Activated CD4-positive, alpha-beta T cell treated with anti-CD3 and anti-CD28 coated beads, Interleukin-2, amount 10 ng/mL, durations not matched to agents 7 days and 5 days (primary cell): ENCODE measurements at regions not wholly inside any gene's neighbourhood (a gene's known extent, or its start where the extent isn't known, plus 50 kb on each side); places are given as distances from the start of the nearest gene placed in this dataset.

Source experiments
- CTCF ChIA-PET: fragments of 350-600 bp; sonication (Branson Sonifier 250); formaldehyde crosslinking; loops from one replicate; lab custom pipeline; 2021; ENCODE audit warnings: antibody characterized with exemption; lab: Charles Lee
- POLR2A ChIA-PET: fragments of 350-600 bp; sonication (Branson Sonifier 250); formaldehyde crosslinking; loops from one replicate; lab custom pipeline; 2021; ENCODE audit warnings: antibody characterized with exemption; lab: Charles Lee
- DNase-seq: peaks from one replicate; pipeline ENCODE4 v3.0.0-alpha.2; 2020
- H3K27ac Mint-ChIP-seq: one replicate; pipeline ENCODE4 v1.8.0; 2021; ENCODE audit warnings: mild to moderate bottlenecking, moderate library complexity, mixed read lengths
- H3K27me3 Mint-ChIP-seq: one replicate; pipeline ENCODE4 v1.8.0; 2021; ENCODE audit warnings: mixed read lengths
- H3K36me3 Mint-ChIP-seq: one replicate; pipeline ENCODE4 v1.8.0; 2021; ENCODE audit warnings: low read depth, mixed read lengths
- H3K4me1 Mint-ChIP-seq: one replicate; pipeline ENCODE4 v1.8.0; 2021; ENCODE audit warnings: mixed read lengths
- H3K4me3 Mint-ChIP-seq: one replicate; pipeline ENCODE4 v1.8.0; 2021; ENCODE audit warnings: mild to moderate bottlenecking, moderate library complexity, mixed read lengths
- H3K9me3 Mint-ChIP-seq: one replicate; pipeline ENCODE4 v1.8.0; 2021; ENCODE audit warnings: mixed read lengths

DNA sequence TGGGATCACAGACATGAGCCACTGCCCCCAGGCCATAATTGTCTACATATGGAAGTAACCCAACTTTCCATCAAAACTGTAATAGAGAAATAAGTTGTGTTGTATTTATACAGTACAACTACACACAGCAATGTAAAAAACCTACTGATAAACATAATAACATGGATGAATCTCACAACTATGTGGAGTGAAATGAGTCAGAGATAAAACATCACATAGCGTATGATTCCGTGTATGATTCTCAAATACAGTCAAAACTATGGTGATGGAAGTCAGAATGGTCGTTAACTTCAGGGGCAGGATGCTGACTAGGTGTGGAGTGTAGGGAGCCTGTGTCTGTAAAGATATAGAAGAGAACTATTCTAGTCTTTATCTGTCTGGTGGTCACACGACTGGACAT lies 332.7 kb upstream of the SLCO3A1 start:
- DNase-seq, result no peak
- H3K9me3 Mint-ChIP-seq, result peaks cover 2% of the 10 kb centered on the region
- peaks cover 21% of the 10 kb centered on the region for H3K4me1 Mint-ChIP-seq
- H3K27ac Mint-ChIP-seq, result no peak overlapping the region
- ChIA-PET POLR2A (no interaction called here), CTCF (no interaction called here)
- H3K36me3 Mint-ChIP-seq, result no peaks in the 10 kb centered on the region
- H3K27me3 Mint-ChIP-seq, result peaks cover 4% of the 10 kb centered on the region
- no peak overlapping the region for H3K4me3 Mint-ChIP-seq

GRCh38 chr15:91521548-91521947 lies 332.0 kb upstream of the SLCO3A1 start:
- no peak for DNase-seq
- no peaks in the 10 kb centered on the region for H3K36me3 Mint-ChIP-seq
- no peak overlapping the region for H3K27ac Mint-ChIP-seq
- H3K9me3 Mint-ChIP-seq, result peaks cover 2% of the 10 kb centered on the region
- peaks cover 4% of the 10 kb centered on the region for H3K27me3 Mint-ChIP-seq
- ChIA-PET POLR2A (no interaction called here), CTCF (no interaction called here)
- no peak overlapping the region for H3K4me3 Mint-ChIP-seq
- H3K4me1 Mint-ChIP-seq, result peaks cover 21% of the 10 kb centered on the region

DNA sequence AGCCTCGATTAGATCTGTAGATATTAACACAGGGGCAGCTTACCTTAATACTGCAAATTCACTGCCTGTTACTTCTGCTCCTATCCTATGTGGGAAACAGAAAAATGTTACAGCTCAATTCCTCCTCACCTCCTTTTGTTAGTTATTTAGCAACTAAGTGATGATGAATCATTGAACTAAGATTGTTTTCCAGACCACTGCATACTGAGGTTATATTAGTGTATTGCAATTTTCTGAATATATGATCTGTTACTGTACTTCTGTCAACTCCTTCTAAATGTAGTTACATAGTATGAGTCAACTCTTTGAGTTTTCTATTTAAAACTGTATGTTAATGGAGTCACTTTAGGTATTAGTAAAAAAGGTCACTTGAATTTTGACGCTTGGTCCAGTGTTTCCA lies 331.5 kb upstream of the SLCO3A1 start:
- CTCF ChIA-PET, result no interaction called here
- DNase-seq, result no peak
- Mint-ChIP-seq H3K9me3 (peaks cover 2% of the 10 kb centered on the region), H3K27ac (no peak overlapping the region), H3K4me1 (peaks cover 21% of the 10 kb centered on the region), H3K27me3 (peaks cover 7% of the 10 kb centered on the region), H3K4me3 (no peak overlapping the region), H3K36me3 (no peaks in the 10 kb centered on the region)
- POLR2A ChIA-PET, result no interaction called here

DNA sequence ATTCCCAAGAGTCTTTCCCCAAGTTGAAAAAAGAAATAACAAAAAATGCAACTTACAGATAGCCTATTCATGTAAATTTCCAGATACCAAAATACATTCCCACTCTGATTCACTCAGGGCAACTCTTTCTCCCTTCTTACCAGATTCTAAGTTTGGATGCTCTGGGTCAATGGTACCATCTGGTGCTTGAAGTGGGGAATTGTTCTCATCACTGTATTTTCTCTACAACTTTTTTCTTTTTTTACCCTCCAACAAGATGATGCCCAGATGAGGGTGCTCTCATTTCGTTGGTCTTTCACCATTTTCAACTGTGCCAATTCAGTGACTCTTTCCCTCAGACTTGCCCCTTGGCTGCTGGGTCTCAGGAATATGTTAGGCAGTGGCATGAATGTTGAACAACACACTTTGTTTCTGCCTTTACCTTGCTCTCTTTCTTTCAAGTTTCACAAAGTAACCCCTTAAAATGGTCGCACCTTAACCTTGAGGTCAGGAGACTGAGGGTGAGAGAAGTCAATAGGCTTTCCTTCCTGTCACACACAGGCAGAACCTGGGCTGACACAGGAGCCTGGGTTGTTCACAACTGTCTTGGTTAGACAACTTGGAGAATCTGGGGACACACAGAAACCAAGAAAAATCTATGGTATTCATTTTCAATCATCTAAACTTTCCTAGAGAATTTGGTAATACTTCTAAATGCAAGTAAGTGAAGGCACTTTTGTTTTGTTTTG lies 330.7 kb upstream of the SLCO3A1 start:
- ChIA-PET CTCF (no interaction called here), POLR2A (no interaction called here)
- Mint-ChIP-seq H3K27me3 (peaks cover 7% of the 10 kb centered on the region), H3K4me3 (no peak overlapping the region), H3K36me3 (no peaks in the 10 kb centered on the region), H3K4me1 (peaks cover 21% of the 10 kb centered on the region), H3K9me3 (peaks cover 2% of the 10 kb centered on the region), H3K27ac (no peak overlapping the region)
- DNase-seq, result peak; percentile 18

DNA sequence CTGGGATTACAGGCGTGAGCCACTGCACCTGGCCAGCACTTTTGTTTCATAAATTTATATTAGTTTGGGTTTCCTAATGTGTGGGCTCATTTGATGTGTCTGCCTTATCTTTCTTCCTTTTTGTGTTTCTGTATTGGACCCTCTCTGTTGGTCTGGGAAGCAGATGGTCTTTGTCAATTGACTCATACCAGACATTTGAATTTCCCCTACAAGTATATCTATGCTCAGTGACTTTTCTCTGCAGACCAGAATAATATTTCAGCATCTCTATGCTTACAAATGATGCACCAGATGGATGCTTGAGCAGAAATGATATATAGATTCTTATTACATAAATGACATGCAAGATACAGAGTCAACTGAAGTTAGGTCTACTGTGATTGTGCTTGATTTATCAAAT lies 329.9 kb upstream of the SLCO3A1 start:
- CTCF ChIA-PET, result interaction anchor here (0.9 kb wide), 1 partner anchor 12 kb away, joined by 5 read pairs; no protein-coding TSS in a partner anchor
- no peak for DNase-seq
- Mint-ChIP-seq H3K4me3 (no peak overlapping the region), H3K27ac (no peak overlapping the region), H3K36me3 (no peaks in the 10 kb centered on the region), H3K27me3 (peaks cover 8% of the 10 kb centered on the region), H3K9me3 (peaks cover 2% of the 10 kb centered on the region), H3K4me1 (peaks cover 21% of the 10 kb centered on the region)
- POLR2A ChIA-PET, result no interaction called here

- H3K4me1 Mint-ChIP-seq, result peaks cover 28% of the 10 kb centered on the region
- no peak overlapping the region for H3K27ac Mint-ChIP-seq
- POLR2A ChIA-PET, result no interaction called here
- H3K4me3 Mint-ChIP-seq, result no peak overlapping the region
- peaks cover 11% of the 10 kb centered on the region for H3K27me3 Mint-ChIP-seq
- peaks cover 2% of the 10 kb centered on the region for H3K9me3 Mint-ChIP-seq
- CTCF ChIA-PET, result interaction anchor here (0.9 kb wide), 1 partner anchor 11 kb away, joined by 5 read pairs; no protein-coding TSS in a partner anchor
- DNase-seq, result no peak
- H3K36me3 Mint-ChIP-seq, result no peaks in the 10 kb centered on the region
These were observed 329.0 kb upstream of the SLCO3A1 start for GRCh38 chr15:91524534-91524933.

- ChIA-PET POLR2A (no interaction called here), CTCF (no interaction called here)
- Mint-ChIP-seq H3K36me3 (no peaks in the 10 kb centered on the region), H3K27me3 (peaks cover 11% of the 10 kb centered on the region), H3K27ac (no peak overlapping the region), H3K9me3 (peaks cover 2% of the 10 kb centered on the region), H3K4me1 (peaks cover 36% of the 10 kb centered on the region), H3K4me3 (no peak overlapping the region)
- DNase-seq, result no peak
These were observed 327.8 kb upstream of the SLCO3A1 start for GRCh38 chr15:91525751-91526150.

DNA sequence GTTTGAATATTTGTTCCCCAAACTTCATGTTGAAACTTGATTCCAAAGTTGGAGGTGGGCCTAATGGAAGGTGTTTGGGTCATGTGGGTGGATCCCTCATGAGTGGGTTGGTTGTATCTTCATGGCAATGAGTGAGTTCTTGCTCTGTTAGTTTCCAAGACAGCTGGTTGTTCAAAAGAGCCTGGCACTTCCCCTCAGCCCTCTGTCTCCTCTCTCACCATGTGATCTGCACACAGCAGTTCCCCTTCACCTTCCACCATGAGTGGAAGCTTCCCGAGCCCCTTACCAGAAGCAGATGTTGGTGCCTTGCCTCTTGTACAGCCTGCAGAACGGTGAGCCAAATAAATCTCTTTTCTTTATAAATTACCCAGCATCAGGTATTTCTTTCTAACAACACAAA lies 327.1 kb upstream of the SLCO3A1 start:
- Mint-ChIP-seq H3K36me3 (no peaks in the 10 kb centered on the region), H3K9me3 (no peaks in the 10 kb centered on the region), H3K4me1 (peaks cover 36% of the 10 kb centered on the region), H3K27me3 (peaks cover 9% of the 10 kb centered on the region), H3K27ac (no peak overlapping the region), H3K4me3 (no peak overlapping the region)
- no peak for DNase-seq
- CTCF ChIA-PET, result no interaction called here
- POLR2A ChIA-PET, result no interaction called here

DNA sequence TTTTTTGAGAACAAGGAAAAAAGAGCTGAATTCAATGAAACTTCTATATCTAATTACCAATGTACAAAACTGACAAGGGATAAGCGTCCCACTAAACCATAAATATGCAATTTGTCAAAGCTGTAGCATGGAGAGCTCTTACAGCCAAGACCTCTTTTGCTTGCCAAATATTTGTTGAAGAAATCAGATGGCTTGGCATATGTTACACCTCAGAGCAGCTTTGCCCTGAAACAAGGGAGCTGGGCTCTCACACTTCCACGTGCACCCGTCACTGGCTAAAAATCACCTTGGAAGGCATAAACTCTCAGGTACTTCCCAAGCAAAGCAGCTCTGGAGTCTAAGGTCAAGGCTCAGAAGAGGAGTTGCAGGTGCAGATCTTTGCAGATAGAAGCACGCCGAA lies 324.7 kb upstream of the SLCO3A1 start:
- Mint-ChIP-seq H3K27ac (no peak overlapping the region), H3K36me3 (no peaks in the 10 kb centered on the region), H3K4me1 (peaks cover 22% of the 10 kb centered on the region), H3K27me3 (peaks cover 7% of the 10 kb centered on the region), H3K9me3 (no peaks in the 10 kb centered on the region), H3K4me3 (no peak overlapping the region)
- CTCF ChIA-PET, result interaction anchor here (0.6 kb wide), 1 partner anchor 9 kb away, joined by 3 read pairs; no protein-coding TSS in a partner anchor
- POLR2A ChIA-PET, result no interaction called here
- no peak for DNase-seq

DNA sequence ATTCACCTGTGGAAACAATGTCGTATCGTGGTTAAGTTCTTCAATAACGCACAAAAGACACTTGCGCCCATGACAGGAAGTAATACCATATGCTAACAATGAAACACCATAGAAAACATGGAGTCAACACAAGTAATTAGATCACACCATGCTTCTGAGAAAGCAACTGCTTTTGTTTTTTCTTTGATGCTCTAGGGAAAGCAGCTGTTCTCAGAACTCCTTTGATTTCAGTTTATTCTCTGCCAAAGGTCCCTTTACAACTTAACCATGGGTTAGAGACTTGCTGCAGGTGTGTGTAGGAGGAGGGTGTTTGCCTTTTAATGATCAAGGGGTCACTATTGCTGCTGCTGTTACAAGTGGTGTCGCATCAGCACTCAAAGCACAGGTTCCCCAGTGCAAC lies 324.0 kb upstream of the SLCO3A1 start:
- Mint-ChIP-seq H3K4me3 (no peak overlapping the region), H3K27me3 (peaks cover 7% of the 10 kb centered on the region), H3K4me1 (peaks cover 15% of the 10 kb centered on the region), H3K36me3 (no peaks in the 10 kb centered on the region), H3K9me3 (no peaks in the 10 kb centered on the region), H3K27ac (no peak overlapping the region)
- CTCF ChIA-PET, result no interaction called here
- POLR2A ChIA-PET, result no interaction called here
- DNase-seq, result no peak

- Mint-ChIP-seq H3K4me3 (no peak overlapping the region), H3K4me1 (peaks cover 15% of the 10 kb centered on the region), H3K27me3 (peaks cover 10% of the 10 kb centered on the region), H3K36me3 (no peaks in the 10 kb centered on the region), H3K9me3 (peaks cover 3% of the 10 kb centered on the region), H3K27ac (no peak overlapping the region)
- DNase-seq, result no peak
- POLR2A ChIA-PET, result no interaction called here
- CTCF ChIA-PET, result no interaction called here
These were observed 323.2 kb upstream of the SLCO3A1 start for GRCh38 chr15:91530279-91530678.

DNA sequence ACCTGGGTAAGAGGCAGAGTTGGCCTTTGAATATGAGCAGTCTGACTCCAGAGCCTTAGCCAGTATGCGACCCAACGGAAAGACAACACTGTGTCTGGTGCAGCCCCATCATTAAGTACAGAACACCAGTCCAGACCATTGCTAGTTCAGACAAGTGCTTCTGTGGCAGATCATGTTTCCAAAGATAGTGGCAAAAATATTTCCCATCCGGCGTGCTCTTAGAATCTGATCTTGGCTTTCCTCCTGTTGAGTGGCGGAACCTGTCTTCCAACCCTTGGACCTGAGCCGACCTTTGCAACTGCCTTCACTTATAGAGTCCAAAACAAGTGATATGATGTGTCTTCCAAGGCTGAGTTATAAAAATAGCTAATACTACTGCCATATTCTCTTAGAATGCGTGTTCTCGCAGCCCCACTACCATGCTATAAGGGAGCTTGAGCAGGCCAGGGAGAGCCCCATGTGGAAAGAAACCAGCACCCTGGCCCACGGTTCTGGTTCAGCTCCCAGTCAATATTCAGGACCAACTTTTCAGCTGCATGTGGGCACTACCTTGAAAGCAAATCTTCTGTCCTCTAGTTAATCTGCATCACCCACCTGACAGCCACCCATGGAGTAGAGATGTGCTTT lies 322.4 kb upstream of the SLCO3A1 start:
- peaks cover 14% of the 10 kb centered on the region for H3K27me3 Mint-ChIP-seq
- ChIA-PET POLR2A (no interaction called here), CTCF (no interaction called here)
- no peak overlapping the region for H3K4me3 Mint-ChIP-seq
- peaks cover 3% of the 10 kb centered on the region for H3K9me3 Mint-ChIP-seq
- H3K4me1 Mint-ChIP-seq, result peaks cover 20% of the 10 kb centered on the region
- no peaks in the 10 kb centered on the region for H3K36me3 Mint-ChIP-seq
- DNase-seq, result no peak
- H3K27ac Mint-ChIP-seq, result no peak overlapping the region

DNA sequence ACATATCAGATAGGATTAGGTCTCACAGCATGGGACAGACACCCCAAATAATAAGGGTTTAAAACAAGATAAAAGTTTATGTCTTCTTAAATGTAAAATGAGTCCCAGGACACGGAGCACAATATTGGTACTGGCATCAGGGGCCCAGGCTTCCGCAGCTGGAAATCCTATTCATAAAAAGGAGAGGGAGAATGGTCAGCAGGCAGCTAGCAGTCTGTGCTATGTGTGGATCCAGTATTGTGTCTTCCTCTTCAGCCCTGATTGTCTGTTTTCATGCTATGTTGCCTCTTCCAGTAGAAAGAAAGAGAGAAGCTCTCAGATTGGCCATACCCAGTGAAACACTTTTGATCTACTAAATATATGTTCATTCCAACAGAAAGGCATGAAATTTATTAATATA lies 319.3 kb upstream of the SLCO3A1 start:
- no peak for DNase-seq
- H3K4me3 Mint-ChIP-seq, result no peak overlapping the region
- ChIA-PET CTCF (no interaction called here), POLR2A (no interaction called here)
- H3K36me3 Mint-ChIP-seq, result no peaks in the 10 kb centered on the region
- H3K27me3 Mint-ChIP-seq, result peaks cover 9% of the 10 kb centered on the region
- H3K9me3 Mint-ChIP-seq, result peaks cover 3% of the 10 kb centered on the region
- H3K4me1 Mint-ChIP-seq, result peaks cover 16% of the 10 kb centered on the region
- no peak overlapping the region for H3K27ac Mint-ChIP-seq
